HCT116 (cell line): ENCODE measurements at regions not wholly inside any gene's neighbourhood (a gene's known extent, or its start where the extent isn't known, plus 50 kb on each side); places are given as distances from the start of the nearest gene placed in this dataset.

ENCODE experiments used
- CEBPB ChIP-seq: IDR thresholded peaks from 2 replicates; pipeline ENCODE4 v1.6.1; 2012; ENCODE audit warnings: low read depth
- EZH2 ChIP-seq: fragments of 200-600 bp; sonication (generic); IDR thresholded peaks from 2 replicates; pipeline ENCODE4 v1.6.1; 2017; ENCODE audit warnings: antibody characterized with exemption, mixed run types
- JUND ChIP-seq: IDR thresholded peaks from 2 replicates; pipeline ENCODE4 v1.6.1; 2012
- POLR2A ChIP-seq: IDR thresholded peaks from 2 replicates; pipeline ENCODE4 v1.7.0; 2011; ENCODE audit warnings: borderline replicate concordance; ENCODE audit not compliant: insufficient read depth, insufficient read length; ENCODE audit errors: extremely low read depth
- POLR2AphosphoS5 ChIP-seq: IDR thresholded peaks from 2 replicates; pipeline ENCODE4 v1.6.1; 2011; ENCODE audit warnings: mild to moderate bottlenecking, low read depth, low read length, moderate library complexity
- RAD21 ChIP-seq: IDR thresholded peaks from 2 replicates; pipeline ENCODE4 v1.6.1; 2012; ENCODE audit warnings: low read depth, mild to moderate bottlenecking
- ZFX ChIP-seq: fragments of 450-650 bp; IDR thresholded peaks from 2 replicates; pipeline ENCODE4 v1.6.1; 2017
- ZNF274 ChIP-seq: fragments of 200-500 bp; sonication (Bioruptor generic); IDR thresholded peaks from 2 replicates; pipeline ENCODE4 v1.6.1; 2014; ENCODE audit warnings: mild to moderate bottlenecking, low read depth, low read length, inconsistent platforms
- TF ChIP-seq, protein P1 (sequence below), 3 experiments: fragments of 200-600 bp in 1 of 3; sonication (generic) in 1 of 3; IDR thresholded peaks in 2 of 3; conservative IDR thresholded peaks in 1 of 3; 2 replicates each; pipeline ENCODE4 v1.5.1; 2012 to 2017; ENCODE audit warnings: low read depth in 2 of 3, low read length in 2 of 3, antibody characterized with exemption in 1 of 3, borderline replicate concordance in 1 of 3, control low read depth in 1 of 3, mild to moderate bottlenecking in 1 of 3, mixed read lengths in 1 of 3, mixed run types in 1 of 3, moderate library complexity in 1 of 3; ENCODE audit not compliant: insufficient read depth in 1 of 3

DNA sequence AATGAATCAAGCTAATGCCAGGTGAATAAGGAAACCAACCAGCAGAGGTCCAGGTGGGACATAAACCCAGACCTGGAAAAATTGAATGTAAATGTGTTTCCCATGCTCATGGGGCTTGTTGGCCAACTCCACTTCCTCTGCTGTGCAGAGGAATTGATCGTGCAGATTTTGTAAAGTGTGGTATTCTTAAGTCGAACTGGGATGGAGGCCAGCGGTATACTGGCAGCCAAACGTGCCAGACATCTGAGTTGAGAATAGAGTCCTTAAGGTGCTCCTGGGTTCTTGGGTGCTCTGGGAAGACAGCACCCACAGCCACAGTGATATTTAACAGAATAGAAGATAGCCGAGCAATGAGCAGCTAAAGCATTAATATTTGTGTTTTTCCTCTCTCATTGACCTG is 146.5 kb upstream of the LGALSL start:
- TF ChIP-seq, protein P1, sequence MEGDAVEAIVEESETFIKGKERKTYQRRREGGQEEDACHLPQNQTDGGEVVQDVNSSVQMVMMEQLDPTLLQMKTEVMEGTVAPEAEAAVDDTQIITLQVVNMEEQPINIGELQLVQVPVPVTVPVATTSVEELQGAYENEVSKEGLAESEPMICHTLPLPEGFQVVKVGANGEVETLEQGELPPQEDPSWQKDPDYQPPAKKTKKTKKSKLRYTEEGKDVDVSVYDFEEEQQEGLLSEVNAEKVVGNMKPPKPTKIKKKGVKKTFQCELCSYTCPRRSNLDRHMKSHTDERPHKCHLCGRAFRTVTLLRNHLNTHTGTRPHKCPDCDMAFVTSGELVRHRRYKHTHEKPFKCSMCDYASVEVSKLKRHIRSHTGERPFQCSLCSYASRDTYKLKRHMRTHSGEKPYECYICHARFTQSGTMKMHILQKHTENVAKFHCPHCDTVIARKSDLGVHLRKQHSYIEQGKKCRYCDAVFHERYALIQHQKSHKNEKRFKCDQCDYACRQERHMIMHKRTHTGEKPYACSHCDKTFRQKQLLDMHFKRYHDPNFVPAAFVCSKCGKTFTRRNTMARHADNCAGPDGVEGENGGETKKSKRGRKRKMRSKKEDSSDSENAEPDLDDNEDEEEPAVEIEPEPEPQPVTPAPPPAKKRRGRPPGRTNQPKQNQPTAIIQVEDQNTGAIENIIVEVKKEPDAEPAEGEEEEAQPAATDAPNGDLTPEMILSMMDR (IDR thresholded peaks at IDR 0.05 in 2 of 3, conservative IDR thresholded peaks at IDR 0.05 in 1 of 3; ENCODE audit: borderline replicate concordance in 1 of 3, insufficient read depth in 1 of 3, low read depth in 2 of 3, low read length in 2 of 3), result no peak
- no peak for TF ChIP-seq POLR2A
- no peak for TF ChIP-seq POLR2AphosphoS5
- TF ChIP-seq ZFX, result no peak
- TF ChIP-seq RAD21, result no peak
- TF ChIP-seq EZH2, result no peak
- TF ChIP-seq ZNF274, result no peak
- no peak for TF ChIP-seq JUND
- no peak for TF ChIP-seq CEBPB
